GM19328 (cell line): ENCODE measurements at regions not wholly inside any gene's neighbourhood (a gene's known extent, or its start where the extent isn't known, plus 50 kb on each side); places are given as distances from the start of the nearest gene placed in this dataset.
"Not testable (repeated sequence)": the region's sequence is repeated elsewhere in the genome, so short reads cannot be mapped to it uniquely, and the experiment has no call there.

Source experiments
- ATAC-seq: cut with Tn5 transposase; IDR thresholded peaks from one replicate; pipeline ENCODE4 v1.9.1; 2021; ENCODE audit warnings: mild to moderate bottlenecking, moderate library complexity; ENCODE audit not compliant: unreplicated experiment

GRCh38 chr2:5190023-5190422, 502.2 kb upstream of the SOX11 start:
- no peak for ATAC-seq

- no peak for ATAC-seq
Observed at GRCh38 chr2:5195636-5196035, 496.5 kb upstream of the SOX11 start.

- ATAC-seq = no peak
Observed at GRCh38 chr2:5203134-5203755, 488.9 kb upstream of the SOX11 start.

GRCh38 chr2:5206742-5207141, 485.4 kb upstream of the SOX11 start:
- ATAC-seq = not testable (repeated sequence)

GRCh38 chr2:5215989-5216607, 476.1 kb upstream of the SOX11 start:
- no peak for ATAC-seq

- no peak for ATAC-seq
Observed at GRCh38 chr2:5227062-5227699, 465.0 kb upstream of the SOX11 start.

GRCh38 chr2:5229574-5229973, 462.6 kb upstream of the SOX11 start:
- ATAC-seq = no peak

- ATAC-seq = no peak
Observed at GRCh38 chr2:5230444-5230843, 461.7 kb upstream of the SOX11 start.

GRCh38 chr2:5230855-5231254, 461.3 kb upstream of the SOX11 start:
- no peak for ATAC-seq

- no peak for ATAC-seq
Observed at GRCh38 chr2:5231287-5231686, 460.9 kb upstream of the SOX11 start.

GRCh38 chr2:5234563-5234962, 457.6 kb upstream of the SOX11 start:
- ATAC-seq = no peak

GRCh38 chr2:5235701-5236100, 456.5 kb upstream of the SOX11 start:
- ATAC-seq = no peak

GRCh38 chr2:5236249-5236648, 455.9 kb upstream of the SOX11 start:
- ATAC-seq = no peak

GRCh38 chr2:5242751-5243150, 449.4 kb upstream of the SOX11 start:
- ATAC-seq = no peak

- no peak for ATAC-seq
Observed at GRCh38 chr2:5250482-5250881, 441.7 kb upstream of the SOX11 start.

GRCh38 chr2:5253263-5253662, 438.9 kb upstream of the SOX11 start:
- no peak for ATAC-seq

GRCh38 chr2:5254791-5255332, 437.3 kb upstream of the SOX11 start:
- no peak for ATAC-seq

- ATAC-seq = no peak
Observed at GRCh38 chr2:5263291-5263690, 428.9 kb upstream of the SOX11 start.

- ATAC-seq = no peak
Observed at GRCh38 chr2:5264361-5264760, 427.8 kb upstream of the SOX11 start.

GRCh38 chr2:5285061-5285460, 407.1 kb upstream of the SOX11 start:
- ATAC-seq = no peak

GRCh38 chr2:5285872-5286769, 406.1 kb upstream of the SOX11 start:
- no peak for ATAC-seq
